DND-41 (cell line): ENCODE measurements at regions not wholly inside any gene's neighbourhood (a gene's known extent, or its start where the extent isn't known, plus 50 kb on each side); places are given as distances from the start of the nearest gene placed in this dataset.

ENCODE experiments used
- ATAC-seq: fragments of 200-7000 bp; cut with Tn5 transposase; 3 replicates; pipeline ENCODE4 v1.9.1; 2021; ENCODE audit warnings: low read depth; ENCODE audit not compliant: insufficient read depth
- DNase-seq: peaks from one replicate; pipeline ENCODE4 v3.0.0-alpha.2; 2020
- H2AFZ ChIP-seq: 2 replicates; pipeline ENCODE4 v1.6.0; 2012; ENCODE audit warnings: low read depth, low read length
- H3K27ac ChIP-seq: 2 replicates; pipeline ENCODE4 v1.5.1; 2012; ENCODE audit warnings: low read length, inconsistent platforms
- H3K27me3 ChIP-seq: fragments of 200-600 bp; sonication (generic); 2 replicates; pipeline ENCODE4 v1.6.0; 2012; ENCODE audit warnings: low read length, mild to moderate bottlenecking, inconsistent platforms; ENCODE audit not compliant: insufficient read depth, poor library complexity
- H3K36me3 ChIP-seq: 2 replicates; pipeline ENCODE4 v1.5.1; 2012; ENCODE audit warnings: low read length, inconsistent platforms; ENCODE audit not compliant: insufficient read depth
- H3K4me1 ChIP-seq: 2 replicates; pipeline ENCODE4 v1.5.1; 2012; ENCODE audit warnings: mild to moderate bottlenecking, low read length; ENCODE audit not compliant: insufficient read depth
- H3K4me2 ChIP-seq: 2 replicates; pipeline ENCODE4 v1.6.0; 2012; ENCODE audit warnings: mild to moderate bottlenecking, moderate library complexity, low read length, inconsistent platforms; ENCODE audit not compliant: insufficient read depth
- H3K4me3 ChIP-seq, 2 experiments: fragments of 200-600 bp in 1 of 2; shearing (Covaris generic) in 1 of 2; 2 replicates each; pipeline ENCODE4 v1.5.1; 2012 to 2016; ENCODE audit warnings: inconsistent platforms in 2 of 2, low read length in 2 of 2, mild to moderate bottlenecking in 2 of 2, low read depth in 1 of 2, moderate library complexity in 1 of 2
- H3K79me2 ChIP-seq: 2 replicates; pipeline ENCODE4 v1.6.0; 2012; ENCODE audit warnings: low read length, inconsistent platforms; ENCODE audit not compliant: insufficient read depth
- H3K9ac ChIP-seq: 2 replicates; pipeline ENCODE4 v1.6.0; 2012; ENCODE audit warnings: low read depth, mild to moderate bottlenecking, inconsistent platforms, low read length, moderate library complexity
- H3K9me3 ChIP-seq: 2 replicates; pipeline ENCODE4 v1.5.1; 2012; ENCODE audit warnings: low read length, moderate library complexity, mild to moderate bottlenecking, inconsistent platforms; ENCODE audit not compliant: insufficient read depth, severe bottlenecking
- H4K20me1 ChIP-seq: 2 replicates; pipeline ENCODE4 v1.6.0; 2012; ENCODE audit warnings: low read length; ENCODE audit not compliant: insufficient read depth
- EZH2 ChIP-seq: IDR thresholded peaks from 3 replicates; pipeline ENCODE4 v1.6.1; 2012; ENCODE audit warnings: borderline replicate concordance, low read depth, mild to moderate bottlenecking, moderate library complexity, low read length, inconsistent platforms; ENCODE audit not compliant: severe bottlenecking
- TF ChIP-seq, protein P1 (sequence below): IDR thresholded peaks from 2 replicates; pipeline ENCODE4 v1.5.1; 2012; ENCODE audit warnings: borderline replicate concordance, low read length, moderate library complexity, mild to moderate bottlenecking; ENCODE audit not compliant: poor library complexity, severe bottlenecking; ENCODE audit errors: extremely low read depth

DNA sequence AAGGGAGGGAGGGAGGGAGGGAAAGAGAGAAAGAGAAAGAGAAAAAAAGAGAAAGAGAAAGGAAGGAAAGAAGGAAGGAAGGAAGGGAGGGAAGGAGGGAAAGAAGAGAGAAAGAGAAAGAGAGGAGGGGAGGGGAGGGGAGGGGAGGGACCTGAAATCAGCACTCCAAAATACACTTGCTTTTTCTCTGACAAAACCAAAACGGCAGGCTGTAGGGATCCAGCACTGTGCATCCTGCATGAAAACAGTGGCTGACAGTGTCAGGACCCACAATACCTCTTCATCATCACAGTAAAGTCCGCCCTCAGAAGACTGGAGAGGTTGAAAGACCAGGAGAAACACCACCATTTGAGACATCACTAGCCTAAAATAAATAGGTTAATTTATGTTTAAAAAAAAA is 156.0 kb upstream of the SOD1 start:
- Histone ChIP-seq H3K9ac (no peak overlapping the region), H3K27ac (no peak overlapping the region), H4K20me1 (peaks cover 8% of the 10 kb centered on the region; the same call in 1 of the 2 replicates), H3K9me3 (no peaks in the 10 kb centered on the region), H3K79me2 (peaks cover 4% of the 10 kb centered on the region; the same call in 1 of the 2 replicates), H3K36me3 (no peaks in the 10 kb centered on the region), H3K4me3 (no peak overlapping the region), H2AFZ (no peak overlapping the region), H3K27me3 (no peaks in the 10 kb centered on the region), H3K4me1 (peaks cover 6% of the 10 kb centered on the region; the same call in 1 of the 2 replicates), H3K4me2 (no peak overlapping the region)
- DNase-seq, result no peak
- TF ChIP-seq, protein P1, sequence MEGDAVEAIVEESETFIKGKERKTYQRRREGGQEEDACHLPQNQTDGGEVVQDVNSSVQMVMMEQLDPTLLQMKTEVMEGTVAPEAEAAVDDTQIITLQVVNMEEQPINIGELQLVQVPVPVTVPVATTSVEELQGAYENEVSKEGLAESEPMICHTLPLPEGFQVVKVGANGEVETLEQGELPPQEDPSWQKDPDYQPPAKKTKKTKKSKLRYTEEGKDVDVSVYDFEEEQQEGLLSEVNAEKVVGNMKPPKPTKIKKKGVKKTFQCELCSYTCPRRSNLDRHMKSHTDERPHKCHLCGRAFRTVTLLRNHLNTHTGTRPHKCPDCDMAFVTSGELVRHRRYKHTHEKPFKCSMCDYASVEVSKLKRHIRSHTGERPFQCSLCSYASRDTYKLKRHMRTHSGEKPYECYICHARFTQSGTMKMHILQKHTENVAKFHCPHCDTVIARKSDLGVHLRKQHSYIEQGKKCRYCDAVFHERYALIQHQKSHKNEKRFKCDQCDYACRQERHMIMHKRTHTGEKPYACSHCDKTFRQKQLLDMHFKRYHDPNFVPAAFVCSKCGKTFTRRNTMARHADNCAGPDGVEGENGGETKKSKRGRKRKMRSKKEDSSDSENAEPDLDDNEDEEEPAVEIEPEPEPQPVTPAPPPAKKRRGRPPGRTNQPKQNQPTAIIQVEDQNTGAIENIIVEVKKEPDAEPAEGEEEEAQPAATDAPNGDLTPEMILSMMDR, result no peak
- no peak for TF ChIP-seq EZH2
- no peak for ATAC-seq

DNA sequence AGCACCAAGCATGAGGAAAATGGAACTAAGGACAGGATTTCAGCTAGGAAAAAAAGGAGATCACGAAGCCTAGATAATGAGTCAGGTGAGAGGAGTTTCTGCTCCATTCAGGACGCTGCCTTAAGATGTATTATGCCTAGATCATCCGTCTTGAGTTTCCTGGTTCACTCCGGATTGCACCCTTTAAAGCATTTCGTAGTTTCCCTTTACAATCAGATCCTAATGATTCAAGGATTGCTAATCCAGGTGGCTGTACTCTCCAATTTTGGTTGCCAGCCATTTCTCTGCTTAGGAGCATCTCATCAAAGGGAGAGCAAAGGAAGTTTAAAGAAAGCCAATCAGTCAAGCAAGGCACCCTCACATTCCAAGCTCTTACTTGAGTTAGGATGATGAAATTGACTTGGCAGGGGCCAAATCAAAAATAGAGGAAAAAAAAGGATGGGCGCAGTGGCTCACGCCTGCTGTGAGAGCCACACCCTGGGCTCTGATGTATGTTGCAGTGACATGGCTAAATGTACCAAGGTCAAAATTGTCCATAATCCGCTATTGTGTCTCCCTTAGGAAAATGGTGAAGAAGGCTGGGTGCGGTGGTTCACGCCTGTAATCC is 156.9 kb upstream of the SOD1 start:
- H3K79me2 ChIP-seq, result peaks cover 4% of the 10 kb centered on the region; the same call in 1 of the 2 replicates
- no peak overlapping the region for H3K27ac ChIP-seq
- DNase-seq (no peak), ATAC-seq (no peak)
- H3K27me3 ChIP-seq, result no peaks in the 10 kb centered on the region
- H4K20me1 ChIP-seq, result peaks cover 4% of the 10 kb centered on the region; the same call in 1 of the 2 replicates
- no peaks in the 10 kb centered on the region for H3K36me3 ChIP-seq
- no peaks in the 10 kb centered on the region for H3K9me3 ChIP-seq
- H3K4me3 ChIP-seq, result no peak overlapping the region
- H2AFZ ChIP-seq, result no peak overlapping the region
- no peak overlapping the region for H3K4me2 ChIP-seq
- no peak overlapping the region for H3K9ac ChIP-seq
- H3K4me1 ChIP-seq, result peaks cover 6% of the 10 kb centered on the region; the same call in 1 of the 2 replicates
- TF ChIP-seq, protein P1, result no peak
- TF ChIP-seq EZH2, result no peak

DNA sequence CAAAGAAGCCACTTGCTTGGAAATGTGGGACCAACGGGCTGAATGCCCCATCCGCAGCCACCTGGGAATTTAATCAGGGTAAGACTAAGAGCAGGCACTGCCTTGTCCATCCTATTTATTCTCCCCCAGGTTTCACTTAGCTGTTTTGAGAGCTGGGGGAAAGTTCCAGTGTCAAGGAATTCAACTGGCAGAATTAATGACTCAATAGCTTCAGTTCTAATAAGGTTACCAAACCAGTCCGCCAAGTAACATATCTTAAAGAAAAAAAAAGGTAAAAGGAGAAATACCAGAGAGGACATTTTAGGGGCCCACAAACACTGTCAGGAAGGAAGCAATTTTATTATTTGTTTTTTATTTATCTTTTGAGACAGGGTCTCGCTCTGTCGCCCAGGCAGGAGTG is 157.6 kb upstream of the SOD1 start:
- no peak overlapping the region for H3K4me2 ChIP-seq
- H3K36me3 ChIP-seq, result no peaks in the 10 kb centered on the region
- H3K79me2 ChIP-seq, result peaks cover 4% of the 10 kb centered on the region; the same call in 1 of the 2 replicates
- no peak overlapping the region for H2AFZ ChIP-seq
- ATAC-seq, result no peak
- peaks cover 6% of the 10 kb centered on the region; the same call in 1 of the 2 replicates for H3K4me1 ChIP-seq
- H3K27ac ChIP-seq, result no peak overlapping the region
- H3K9me3 ChIP-seq, result no peaks in the 10 kb centered on the region
- H3K9ac ChIP-seq, result no peak overlapping the region
- DNase-seq, result no peak
- TF ChIP-seq, protein P1, result no peak
- TF ChIP-seq EZH2, result no peak
- peaks cover 3% of the 10 kb centered on the region; the same call in 1 of the 2 replicates for H4K20me1 ChIP-seq
- H3K27me3 ChIP-seq, result no peaks in the 10 kb centered on the region
- no peak overlapping the region for H3K4me3 ChIP-seq
